ENCODE measurements at regions not wholly inside any gene's neighbourhood (a gene's known extent, or its start where the extent isn't known, plus 50 kb on each side); places are given as distances from the start of the nearest gene placed in this dataset.

DNA sequence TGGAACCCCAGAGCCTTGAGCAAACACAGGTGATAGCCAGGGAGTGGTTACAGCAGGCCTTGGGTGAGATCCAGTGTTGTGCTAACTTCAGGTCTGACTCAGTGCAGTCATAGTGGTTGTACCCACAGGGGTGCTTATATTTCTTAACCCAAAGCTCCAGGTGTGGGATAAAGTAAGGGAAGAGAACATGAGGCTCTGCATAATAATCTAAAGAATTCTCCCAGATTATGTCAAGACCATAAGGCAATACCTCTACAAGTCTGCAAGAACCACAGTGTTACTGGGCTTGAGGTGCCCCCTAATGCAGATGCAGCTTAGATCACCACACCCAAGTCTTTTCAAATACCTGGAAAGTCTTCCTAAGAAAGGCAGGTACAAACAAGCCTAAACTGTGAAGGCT lies 485.4 kb downstream of the RFC3 start:
- Histone ChIP-seq H3K36me3 (no peaks in the 10 kb centered on the region), H3K27ac (no peak overlapping the region), H3K4me1 (peaks cover 0 to 10% (median 0%) of the 10 kb centered on the region in 3 donors), H3K27me3 (no peaks in the 10 kb centered on the region), H3K4me3 (no peak overlapping the region), H3K9me3 (peaks cover 0 to 18% (median 0%) of the 10 kb centered on the region in 3 donors)
- TF ChIP-seq CTCF (IDR thresholded peaks at IDR 0.05) (no peak), POLR2A (IDR thresholded peaks at IDR 0.05) (no peak), EP300 (IDR thresholded peaks at IDR 0.05) (no peak), POLR2AphosphoS5 (IDR thresholded peaks at IDR 0.05) (no peak)
- no peak for ATAC-seq

- Histone ChIP-seq H3K27me3 (no peaks in the 10 kb centered on the region), H3K27ac (no peak overlapping the region), H3K4me3 (no peak overlapping the region), H3K36me3 (no peaks in the 10 kb centered on the region), H3K9me3 (peaks cover 0 to 18% (median 0%) of the 10 kb centered on the region in 3 donors), H3K4me1 (no peaks in the 10 kb centered on the region)
- TF ChIP-seq POLR2AphosphoS5 (IDR thresholded peaks at IDR 0.05) (no peak), POLR2A (IDR thresholded peaks at IDR 0.05) (no peak), EP300 (IDR thresholded peaks at IDR 0.05) (no peak), CTCF (IDR thresholded peaks at IDR 0.05) (no peak)
- no peak for ATAC-seq
- 67% methylated on average over 4 to 5 of the region's 5 CpGs for WGBS, 2 donors (ENCODE audit: low coverage in 1 of 2)
Observed at GRCh38 chr13:34307607-34308006, 489.7 kb downstream of the RFC3 start.

GRCh38 chr13:34308725-34309124 lies 490.8 kb downstream of the RFC3 start:
- Histone ChIP-seq H3K4me1 (no peaks in the 10 kb centered on the region), H3K9me3 (peaks cover 0 to 7% (median 0%) of the 10 kb centered on the region in 3 donors), H3K4me3 (no peak overlapping the region), H3K27me3 (no peaks in the 10 kb centered on the region), H3K27ac (no peak overlapping the region), H3K36me3 (no peaks in the 10 kb centered on the region)
- ATAC-seq = no peak
- no peak for TF ChIP-seq POLR2AphosphoS5 (IDR thresholded peaks at IDR 0.05)
- 76 to 90% methylated on average over 1 of the region's 1 CpG for WGBS, 2 donors (ENCODE audit: low coverage in 1 of 2)

DNA sequence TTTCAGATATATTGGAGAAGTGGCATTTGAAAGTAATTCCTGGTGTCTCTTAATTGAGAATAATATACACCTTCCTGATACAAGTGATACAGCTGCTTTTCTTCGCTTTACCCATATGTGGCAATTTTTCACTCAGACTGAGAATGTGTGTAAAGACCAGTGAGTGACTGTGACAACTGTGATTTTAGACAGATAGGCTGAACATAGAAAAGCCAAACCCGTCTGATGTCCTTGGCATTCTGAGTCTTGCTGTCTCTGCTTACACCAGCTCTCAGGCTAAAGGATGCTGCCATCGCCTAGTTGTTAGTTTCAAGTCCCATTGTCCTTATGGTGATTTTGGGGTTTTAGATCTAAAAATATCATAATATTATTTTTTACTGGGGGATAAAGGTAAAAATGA lies 492.6 kb downstream of the RFC3 start:
- TF ChIP-seq EP300 (IDR thresholded peaks at IDR 0.05) = no peak
- TF ChIP-seq POLR2A (IDR thresholded peaks at IDR 0.05) = no peak
- no peak for TF ChIP-seq POLR2AphosphoS5 (IDR thresholded peaks at IDR 0.05)
- TF ChIP-seq CTCF (IDR thresholded peaks at IDR 0.05) = no peak
- no peak for ATAC-seq
- Histone ChIP-seq H3K4me1 (no peaks in the 10 kb centered on the region), H3K4me3 (no peak overlapping the region), H3K27ac (no peak overlapping the region), H3K36me3 (no peaks in the 10 kb centered on the region), H3K9me3 (no peaks in the 10 kb centered on the region), H3K27me3 (no peaks in the 10 kb centered on the region)
- 90 to 92% methylated on average over 3 of the region's 3 CpGs for WGBS, 2 donors (ENCODE audit: low coverage in 1 of 2)

GRCh38 chr13:34311251-34311650 lies 493.3 kb downstream of the RFC3 start:
- no peaks in the 10 kb centered on the region for H3K4me1 ChIP-seq
- TF ChIP-seq POLR2A (IDR thresholded peaks at IDR 0.05) = no peak
- no peak for TF ChIP-seq EP300 (IDR thresholded peaks at IDR 0.05)
- TF ChIP-seq POLR2AphosphoS5 (IDR thresholded peaks at IDR 0.05) = no peak
- TF ChIP-seq CTCF (IDR thresholded peaks at IDR 0.05) = no peak
- no peaks in the 10 kb centered on the region for H3K9me3 ChIP-seq
- H3K27ac ChIP-seq = no peak overlapping the region
- H3K27me3 ChIP-seq = no peaks in the 10 kb centered on the region
- no peaks in the 10 kb centered on the region for H3K36me3 ChIP-seq
- no peak overlapping the region for H3K4me3 ChIP-seq
- no peak for ATAC-seq

DNA sequence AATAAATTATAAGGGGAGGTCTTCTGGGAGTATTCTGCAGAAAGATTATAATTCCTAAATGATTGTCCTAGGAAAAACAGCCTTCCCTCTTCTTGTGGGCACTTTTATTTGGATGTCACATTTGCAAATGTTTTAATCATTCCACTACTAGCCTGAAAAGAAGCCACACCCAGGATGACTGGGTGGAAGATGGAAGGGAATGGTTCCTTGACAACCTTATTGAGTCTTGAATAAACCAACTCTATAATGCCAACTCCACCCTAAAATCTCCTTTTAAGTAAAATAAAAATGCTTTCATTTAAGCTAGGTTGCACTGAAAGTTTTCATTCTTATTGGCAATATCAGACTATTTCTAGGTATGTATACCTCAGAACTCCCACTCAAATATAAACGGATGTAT lies 494.6 kb downstream of the RFC3 start:
- Histone ChIP-seq H3K36me3 (no peaks in the 10 kb centered on the region), H3K4me1 (no peaks in the 10 kb centered on the region)
- TF ChIP-seq EP300 (IDR thresholded peaks at IDR 0.05) = no peak
- TF ChIP-seq POLR2AphosphoS5 (IDR thresholded peaks at IDR 0.05) = no peak
- TF ChIP-seq CTCF (IDR thresholded peaks at IDR 0.05) = no peak
- TF ChIP-seq POLR2A (IDR thresholded peaks at IDR 0.05) = no peak

More for the DNA sequence above, 494.6 kb downstream of the RFC3 start:
- 79 to 100% methylated on average over 1 of the region's 1 CpG for WGBS, 2 donors (ENCODE audit: low coverage in 1 of 2)
- Histone ChIP-seq H3K27me3 (no peaks in the 10 kb centered on the region), H3K27ac (no peak overlapping the region), H3K4me3 (no peak overlapping the region), H3K9me3 (no peaks in the 10 kb centered on the region)
- no peak for ATAC-seq

Data from gastroesophageal sphincter (tissue), 4 donors.